ENCODE measurements at regions not wholly inside any gene's neighbourhood (a gene's known extent, or its start where the extent isn't known, plus 50 kb on each side); places are given as distances from the start of the nearest gene placed in this dataset.

- no peak for TF ChIP-seq CTCF (IDR thresholded peaks at IDR 0.05; ENCODE audit: borderline replicate concordance, insufficient read depth, low read depth, low read length)
- no peak overlapping the region for H3K4me3 ChIP-seq (ENCODE audit: low read depth, low read length)
Measured at GRCh38 chr2:138979131-138979785, 199.1 kb upstream of the NXPH2 start.

GRCh38 chr2:138974651-138975050 is 194.5 kb upstream of the NXPH2 start:
- no peak overlapping the region for H3K4me3 ChIP-seq (ENCODE audit: low read depth, low read length)
- no peak for TF ChIP-seq CTCF (IDR thresholded peaks at IDR 0.05; ENCODE audit: borderline replicate concordance, insufficient read depth, low read depth, low read length)

GRCh38 chr2:138964418-138964817 is 184.2 kb upstream of the NXPH2 start:
- no peak overlapping the region for H3K4me3 ChIP-seq (ENCODE audit: low read depth, low read length)
- TF ChIP-seq CTCF (IDR thresholded peaks at IDR 0.05; ENCODE audit: borderline replicate concordance, insufficient read depth, low read depth, low read length): no peak

- no peak overlapping the region for H3K4me3 ChIP-seq (ENCODE audit: low read depth, low read length)
- TF ChIP-seq CTCF (IDR thresholded peaks at IDR 0.05; ENCODE audit: borderline replicate concordance, insufficient read depth, low read depth, low read length): no peak
Measured at GRCh38 chr2:138962686-138963085, 182.5 kb upstream of the NXPH2 start.

GRCh38 chr2:138960191-138960590 is 180.0 kb upstream of the NXPH2 start:
- H3K4me3 ChIP-seq (ENCODE audit: low read depth, low read length): no peak overlapping the region
- no peak for TF ChIP-seq CTCF (IDR thresholded peaks at IDR 0.05; ENCODE audit: borderline replicate concordance, insufficient read depth, low read depth, low read length)

GRCh38 chr2:138959031-138959430 is 178.8 kb upstream of the NXPH2 start:
- H3K4me3 ChIP-seq (ENCODE audit: low read depth, low read length): no peak overlapping the region
- no peak for TF ChIP-seq CTCF (IDR thresholded peaks at IDR 0.05; ENCODE audit: borderline replicate concordance, insufficient read depth, low read depth, low read length)

- TF ChIP-seq CTCF (IDR thresholded peaks at IDR 0.05; ENCODE audit: borderline replicate concordance, insufficient read depth, low read depth, low read length): no peak
- no peak overlapping the region for H3K4me3 ChIP-seq (ENCODE audit: low read depth, low read length)
Measured at GRCh38 chr2:138956116-138956515, 175.9 kb upstream of the NXPH2 start.

Measured in GM12875 (cell line).